HG03571 (cell line): ENCODE measurements at regions not wholly inside any gene's neighbourhood (a gene's known extent, or its start where the extent isn't known, plus 50 kb on each side); places are given as distances from the start of the nearest gene placed in this dataset.
"Not testable (repeated sequence)": the region's sequence is repeated elsewhere in the genome, so short reads cannot be mapped to it uniquely, and the experiment has no call there.

ENCODE experiments used
- ATAC-seq: cut with Tn5 transposase; IDR thresholded peaks from one replicate; pipeline ENCODE4 v1.9.1; 2021; ENCODE audit not compliant: unreplicated experiment

DNA sequence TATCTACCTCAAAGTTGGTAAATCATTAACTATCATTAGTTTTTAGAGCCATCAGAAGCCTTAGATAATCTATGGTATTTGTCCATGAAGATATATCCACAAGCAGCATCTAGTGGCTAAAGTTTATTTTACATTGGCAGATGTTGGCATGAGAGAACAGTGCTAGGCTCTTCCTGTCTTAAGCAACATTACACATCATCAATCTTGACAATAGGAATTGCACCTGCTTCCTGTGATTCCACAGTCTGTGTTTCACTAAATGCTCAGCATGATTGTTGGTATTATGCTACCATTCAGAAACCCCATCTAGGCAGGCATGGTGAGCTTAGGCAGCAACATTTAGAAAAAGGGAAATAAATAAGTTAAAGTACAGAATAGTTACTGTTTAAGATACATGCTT is 246.6 kb downstream of the SLCO4C1 start:
- no peak for ATAC-seq

DNA sequence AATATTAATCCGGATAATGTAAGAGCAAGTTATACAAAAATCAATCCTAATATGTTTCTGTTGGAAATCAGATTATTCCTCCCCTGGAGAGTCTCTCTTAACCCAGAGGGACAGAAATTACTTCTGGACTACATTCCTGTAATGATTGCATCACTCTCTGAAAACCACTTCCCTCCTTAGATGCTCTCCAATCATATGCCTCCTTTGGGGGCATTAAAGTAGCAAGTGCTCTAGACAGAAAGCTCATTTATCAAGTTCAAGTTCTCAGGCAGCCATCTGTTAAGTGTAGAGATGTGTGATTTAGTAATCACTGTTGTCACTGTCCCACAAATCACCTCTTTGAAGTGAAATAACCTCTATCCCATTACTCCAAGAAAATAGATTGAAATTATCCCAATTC is 247.1 kb downstream of the SLCO4C1 start:
- ATAC-seq = no peak

DNA sequence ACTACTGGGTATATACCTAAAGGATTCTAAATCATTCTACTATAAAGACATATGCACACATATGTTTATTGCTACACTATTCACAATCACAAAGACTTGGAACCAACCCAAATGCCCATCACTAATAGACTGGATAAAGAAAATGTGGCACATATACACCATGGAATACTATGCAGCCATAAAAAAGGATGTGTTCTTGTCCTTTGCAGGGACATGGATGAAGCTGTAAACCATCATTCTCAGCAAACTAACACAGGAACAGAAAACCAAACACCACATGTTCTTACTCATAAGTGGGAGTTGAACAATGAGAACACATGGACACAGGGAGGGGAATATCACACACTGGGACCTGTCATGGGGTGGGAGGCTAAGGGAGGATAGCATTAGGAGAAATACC is 249.0 kb downstream of the SLCO4C1 start:
- not testable (repeated sequence) for ATAC-seq

DNA sequence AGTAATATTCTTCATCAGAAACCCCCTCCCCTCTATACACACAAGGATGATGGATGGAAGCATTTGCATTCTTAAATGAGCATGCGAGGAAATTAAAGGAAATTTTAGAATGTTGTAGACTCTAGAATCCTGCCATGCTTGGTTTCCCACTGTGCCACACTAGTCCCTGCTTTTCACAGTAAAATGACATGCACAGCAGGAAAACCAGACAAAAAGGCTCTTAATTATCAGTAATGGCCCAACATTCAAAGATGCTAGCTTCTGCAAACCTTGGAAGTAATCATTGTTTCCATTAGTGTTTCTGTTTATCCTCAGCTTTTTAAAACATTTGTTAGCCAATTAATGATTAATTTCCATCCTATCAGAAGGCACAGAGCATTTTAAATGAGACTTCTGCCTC is 255.8 kb downstream of the SLCO4C1 start:
- no peak for ATAC-seq

DNA sequence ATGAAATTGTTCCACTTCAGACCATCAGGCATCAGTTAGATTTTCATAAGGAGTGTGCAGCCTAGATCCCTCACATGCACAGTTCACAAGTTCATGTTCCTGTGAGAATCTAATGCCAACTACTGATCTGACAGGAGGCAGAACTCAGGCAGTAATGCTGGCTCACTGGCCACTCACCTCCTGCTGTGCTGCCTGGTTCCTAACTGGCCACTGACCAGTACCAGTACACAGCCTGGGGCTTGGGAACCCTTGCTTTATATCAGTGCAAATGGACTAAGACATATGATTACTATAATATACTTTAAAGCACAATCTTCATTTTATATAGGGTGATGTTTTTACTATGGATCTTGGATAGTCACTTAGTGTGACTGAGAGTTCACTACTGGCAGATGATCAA is 259.2 kb downstream of the SLCO4C1 start:
- no peak for ATAC-seq

DNA sequence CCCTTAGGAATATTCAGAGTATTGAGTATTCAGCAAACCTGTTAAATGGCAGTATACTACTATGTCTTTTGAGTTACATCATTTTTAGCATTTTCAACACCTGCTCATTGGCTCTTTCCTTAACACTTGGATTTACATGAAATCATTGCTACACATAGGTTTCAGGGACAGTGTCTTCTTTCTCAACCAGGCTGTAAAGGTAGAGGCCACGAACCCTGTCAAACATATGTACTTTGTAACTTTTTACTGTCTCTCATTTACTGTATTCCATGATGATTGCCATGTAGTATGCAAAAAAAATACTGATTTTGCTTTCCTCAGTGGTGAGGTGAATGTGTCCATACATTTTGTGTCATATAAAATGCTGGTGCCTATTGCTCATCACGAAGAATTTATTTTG is 264.4 kb downstream of the SLCO4C1 start:
- no peak for ATAC-seq

DNA sequence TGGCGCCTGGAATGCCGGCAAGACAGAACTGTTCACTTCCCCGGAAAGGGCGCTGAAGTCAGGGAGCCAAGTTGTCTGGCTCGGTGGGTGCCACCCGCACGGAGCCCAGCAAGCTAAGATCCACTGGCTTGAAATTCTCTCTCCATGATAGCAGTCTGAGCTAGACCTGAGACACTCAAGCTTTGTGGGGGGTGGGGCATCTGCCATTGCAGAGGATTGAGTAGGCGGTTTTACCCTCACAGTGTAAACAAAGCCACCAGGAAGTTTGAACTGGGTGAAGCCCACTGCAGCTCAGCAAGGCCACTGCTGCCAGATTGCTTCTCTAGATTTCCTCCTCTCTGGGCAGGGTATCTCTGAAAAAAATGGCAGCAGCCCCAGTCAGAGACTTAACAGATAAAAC is 277.4 kb downstream of the SLCO4C1 start:
- no peak for ATAC-seq

DNA sequence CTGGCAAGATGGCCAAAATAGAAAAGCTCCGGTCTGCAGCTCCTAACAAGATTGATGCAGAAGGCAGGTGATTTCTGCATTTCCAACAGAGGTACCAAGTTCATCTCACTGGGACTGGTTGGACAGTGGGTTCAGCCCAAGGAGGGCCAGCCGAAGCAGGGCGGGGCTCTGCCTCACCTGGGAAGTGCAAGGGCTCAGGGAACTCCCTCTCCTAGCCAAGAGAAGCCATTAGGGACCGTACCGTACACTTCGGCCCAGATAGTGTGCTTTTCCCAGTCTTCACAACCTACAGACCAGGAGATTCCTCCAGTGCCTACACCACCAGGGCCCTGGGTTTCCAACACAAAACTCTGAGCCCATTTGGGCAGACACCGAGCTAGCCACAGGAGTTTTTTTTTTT is 277.8 kb downstream of the SLCO4C1 start:
- ATAC-seq = no peak

DNA sequence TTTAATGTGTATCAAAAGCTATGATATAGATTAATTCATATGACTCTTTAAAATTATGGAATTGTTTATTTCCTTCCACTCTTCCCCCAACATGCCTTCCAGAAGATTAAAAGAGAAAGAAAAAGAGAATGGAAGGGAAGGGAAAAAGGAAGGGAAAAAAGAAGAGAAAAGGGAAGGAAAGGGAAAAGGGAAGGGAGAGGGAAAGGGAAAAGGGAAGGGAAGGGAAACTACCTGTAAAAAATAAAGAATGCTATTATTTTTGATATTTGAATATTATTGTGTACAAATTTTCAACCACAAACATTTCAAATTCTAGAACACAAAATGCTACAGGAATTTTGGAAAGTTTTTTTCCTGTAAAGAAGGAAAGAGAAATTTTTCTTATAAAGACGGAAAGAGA is 281.7 kb downstream of the SLCO4C1 start:
- no peak for ATAC-seq

DNA sequence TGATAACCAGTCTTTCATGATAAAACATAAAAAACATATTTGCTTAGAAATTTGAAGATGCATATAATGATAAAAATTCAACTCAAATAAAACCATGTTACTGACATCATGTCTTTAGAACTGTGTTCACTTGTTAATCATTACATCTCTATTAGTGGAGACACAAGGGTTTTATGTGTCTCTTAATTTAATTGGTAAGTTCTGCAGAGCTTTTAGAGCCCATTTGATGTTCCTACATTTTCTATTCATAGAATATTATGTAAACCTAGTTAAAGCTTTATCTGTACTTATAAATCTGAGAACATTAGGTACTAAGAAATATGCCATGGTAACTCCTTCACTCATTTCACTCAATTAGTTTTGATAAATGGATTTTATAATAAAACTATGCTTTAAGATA is 285.4 kb downstream of the SLCO4C1 start:
- ATAC-seq = no peak

DNA sequence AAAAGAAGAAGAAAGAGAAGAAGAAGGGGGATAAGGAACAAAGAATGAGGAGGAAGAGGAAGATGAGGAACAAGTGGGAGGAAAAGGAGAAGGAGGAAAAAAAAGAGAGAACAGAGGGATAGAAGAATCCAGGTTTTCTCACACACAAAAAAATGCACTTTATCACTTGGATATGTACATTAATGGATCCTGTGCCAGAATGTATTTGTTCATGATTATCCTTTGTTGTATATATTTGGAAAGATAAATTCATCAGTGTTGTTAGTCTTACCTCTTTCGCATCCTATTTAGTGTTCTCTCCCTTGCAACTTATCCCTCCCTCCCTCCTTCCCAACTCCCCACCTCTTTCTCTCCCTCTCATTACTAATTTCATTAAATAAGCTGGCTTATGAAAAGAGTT is 298.8 kb downstream of the SLCO4C1 start:
- no peak for ATAC-seq

DNA sequence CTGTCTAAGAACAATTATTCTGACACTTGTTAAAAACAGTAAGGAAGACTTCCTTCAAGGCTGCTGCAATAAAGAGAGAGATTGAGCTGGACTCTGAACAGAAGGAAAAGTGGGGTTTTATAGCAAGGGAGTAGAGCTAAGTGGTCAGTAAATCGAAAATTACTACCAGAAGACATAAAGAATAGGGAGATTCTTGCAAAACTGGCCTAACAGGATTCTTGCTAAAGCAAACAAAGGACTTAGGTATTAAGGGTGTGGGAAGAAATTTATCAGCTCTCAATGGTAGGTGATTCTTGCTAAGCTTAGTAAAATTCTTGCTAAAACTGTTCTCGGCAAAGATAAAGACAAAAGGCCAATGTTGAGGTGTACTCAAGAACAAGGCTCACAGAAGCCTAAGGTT is 300.5 kb downstream of the SLCO4C1 start:
- ATAC-seq = no peak

DNA sequence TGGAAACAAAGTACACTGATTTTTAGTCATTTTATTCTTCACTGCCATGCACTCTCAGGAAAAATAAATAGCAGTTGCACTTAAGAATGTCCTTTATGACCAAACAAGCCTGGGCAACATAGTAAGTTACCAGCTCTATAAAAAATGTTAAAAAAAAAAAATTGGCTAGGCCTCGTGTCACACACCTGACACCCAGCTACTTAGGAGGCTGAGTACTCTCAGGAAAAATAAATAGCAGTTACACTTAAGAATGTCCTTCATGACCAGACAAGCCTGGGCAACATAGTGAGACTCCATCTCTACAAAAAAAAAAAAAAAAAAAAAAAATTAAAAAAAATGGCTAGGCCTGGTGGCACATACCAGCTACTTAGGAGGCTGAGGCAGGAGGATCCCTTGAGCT is 304.6 kb downstream of the SLCO4C1 start:
- no peak for ATAC-seq

DNA sequence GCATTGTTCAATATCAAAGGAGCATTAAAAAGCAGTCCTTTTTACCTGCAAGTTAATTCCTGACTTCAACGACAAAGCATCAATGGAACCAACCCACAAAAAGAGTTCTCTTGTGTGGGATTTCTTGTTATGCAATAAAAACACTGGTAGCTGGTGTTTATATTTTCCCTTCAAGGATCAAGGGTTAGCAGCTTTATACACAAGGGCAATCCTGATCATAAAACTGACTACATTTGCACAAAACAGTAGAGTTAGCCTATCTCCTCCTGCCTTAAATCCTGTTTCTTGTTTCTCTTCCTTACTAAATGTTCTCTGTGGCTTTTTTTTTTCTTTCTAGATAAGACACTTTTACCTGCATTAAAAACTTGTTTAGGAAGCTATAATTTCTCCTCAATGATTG is 306.4 kb downstream of the SLCO4C1 start:
- ATAC-seq = no peak

DNA sequence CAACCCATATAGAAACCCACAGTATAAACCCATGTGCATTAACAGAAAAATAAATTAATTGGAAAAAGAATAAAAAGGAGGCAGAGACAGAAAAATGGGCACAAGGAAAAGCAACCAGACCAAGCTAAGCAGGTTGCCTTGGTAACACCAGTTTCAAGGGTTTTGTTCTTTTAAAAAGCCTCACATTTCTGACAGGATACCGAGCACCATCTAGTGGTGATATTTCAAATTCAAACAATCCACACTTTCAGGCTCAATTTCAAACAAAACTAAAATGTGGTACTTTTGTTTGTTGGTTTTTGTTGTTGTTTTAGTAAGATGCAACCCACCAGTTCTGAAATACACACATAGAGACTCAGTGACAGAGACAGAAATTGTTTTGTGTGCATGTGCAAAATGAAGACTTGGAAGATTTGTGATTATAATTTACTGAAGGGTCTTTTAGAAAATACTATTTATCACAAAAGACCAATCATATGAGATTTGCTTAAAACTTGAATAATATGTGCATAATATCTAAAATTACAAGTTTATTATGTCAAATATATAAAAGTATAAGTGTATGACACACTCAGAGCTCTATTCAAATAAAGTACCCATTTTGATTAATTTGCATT is 318.2 kb downstream of the SLCO4C1 start:
- ATAC-seq = no peak

DNA sequence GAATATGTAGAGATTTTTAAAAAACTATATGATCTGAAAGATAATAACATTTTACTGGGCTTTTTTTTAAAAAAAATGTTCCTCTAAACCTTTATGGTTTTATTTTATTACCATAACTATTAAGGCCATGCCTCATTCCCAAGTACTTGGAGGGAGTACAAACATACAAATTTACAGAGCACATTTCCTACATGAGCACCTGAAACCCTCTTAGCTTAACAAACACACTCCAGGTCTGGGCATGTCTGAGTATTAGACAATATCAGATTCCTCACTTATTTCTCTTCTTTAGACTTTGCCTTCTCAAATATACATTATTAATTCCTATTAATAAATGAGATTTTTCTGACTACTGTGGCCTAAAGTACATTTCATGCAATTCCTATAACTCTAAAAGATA is 319.2 kb downstream of the SLCO4C1 start:
- no peak for ATAC-seq

DNA sequence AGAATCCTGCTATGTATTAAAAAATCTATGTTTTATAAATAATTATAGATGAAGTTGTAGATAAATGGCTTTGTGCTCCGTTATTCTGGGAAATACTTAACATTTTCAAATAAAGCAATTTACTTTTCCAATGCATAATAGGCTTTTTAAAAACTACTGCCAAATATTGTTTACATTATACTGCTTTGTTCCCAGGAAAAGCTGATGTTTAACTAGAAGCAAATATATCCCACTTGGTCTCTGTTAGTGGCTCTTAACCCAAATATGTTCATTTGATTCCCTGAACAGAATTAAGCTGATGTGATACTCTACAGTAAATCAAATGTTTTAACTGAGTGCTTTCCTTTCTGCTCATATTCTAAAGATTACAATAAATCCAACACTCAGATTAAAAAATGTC is 326.3 kb downstream of the SLCO4C1 start:
- ATAC-seq = no peak

DNA sequence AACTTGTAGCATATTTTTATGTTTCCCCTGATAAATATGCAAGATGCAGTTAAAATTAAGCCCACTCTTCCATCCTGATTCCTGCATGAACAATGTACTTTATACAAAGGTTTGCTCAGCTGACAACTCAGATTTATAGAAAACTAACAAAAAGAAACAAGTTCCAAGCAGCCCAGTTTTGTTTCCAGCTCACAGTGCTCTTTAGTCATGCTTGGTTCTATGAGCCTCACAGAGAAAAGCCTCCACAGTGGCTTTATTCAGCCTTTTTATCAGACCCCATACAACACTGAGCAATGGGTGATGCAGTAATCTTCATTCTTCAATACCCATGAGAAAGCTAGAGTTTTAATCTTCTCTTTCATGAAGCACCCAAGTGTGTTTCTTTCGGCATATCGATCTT is 329.6 kb downstream of the SLCO4C1 start:
- no peak for ATAC-seq

DNA sequence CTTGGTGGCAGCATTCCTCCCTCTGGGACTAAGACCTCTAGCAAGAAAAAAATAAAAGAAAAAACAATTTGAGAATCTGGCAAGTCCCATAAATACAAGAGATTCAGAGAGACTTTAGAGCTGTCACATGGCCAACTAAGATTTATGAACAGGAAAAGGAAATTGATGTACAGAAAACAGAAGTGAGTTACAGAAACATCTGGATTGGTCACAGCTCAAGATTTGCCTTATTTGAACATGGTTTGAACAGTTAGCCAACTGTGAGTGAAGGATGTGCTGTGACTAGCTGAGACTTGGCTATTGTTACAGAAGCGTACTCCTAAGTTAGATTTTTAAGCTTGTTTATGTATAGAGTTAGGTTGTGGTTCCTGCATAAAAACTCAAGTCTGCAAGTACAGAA is 340.2 kb downstream of the SLCO4C1 start:
- no peak for ATAC-seq

DNA sequence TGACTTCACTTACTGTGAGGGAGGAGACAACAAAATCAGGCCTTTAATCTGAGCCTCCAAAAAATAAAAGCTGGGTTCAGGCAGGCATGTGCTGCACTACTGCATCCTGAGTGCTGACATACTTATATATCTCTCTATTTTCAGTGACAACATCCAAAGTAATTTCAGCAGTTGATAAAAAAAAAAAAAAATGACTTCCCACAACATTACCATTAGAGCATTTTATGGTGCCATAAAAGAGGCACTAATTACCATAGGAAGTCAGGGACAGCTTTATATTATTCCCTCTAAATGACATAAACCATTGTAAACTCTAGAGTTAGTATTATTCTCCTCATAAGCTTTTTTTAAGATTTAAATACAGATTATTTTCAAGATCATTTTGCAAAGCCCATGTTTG is 346.1 kb downstream of the SLCO4C1 start:
- ATAC-seq = no peak

DNA sequence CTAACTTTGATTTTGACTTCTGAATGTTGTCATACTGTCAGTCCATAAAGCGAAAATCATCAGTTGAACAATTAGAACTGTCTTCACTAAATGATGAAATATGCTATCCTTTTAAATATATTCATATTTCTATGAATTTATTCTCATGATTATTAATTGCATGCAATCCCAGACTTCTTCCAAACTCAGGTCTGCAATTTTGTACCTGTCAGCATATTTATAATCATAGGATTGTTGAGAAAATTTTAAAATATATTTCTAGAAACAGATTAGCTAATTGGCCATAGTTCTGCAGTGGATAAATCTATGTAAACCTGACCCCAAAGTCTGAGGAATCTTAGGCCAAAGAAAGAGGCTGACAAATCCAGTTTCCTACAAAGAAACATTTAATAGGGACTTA is 347.5 kb downstream of the SLCO4C1 start:
- no peak for ATAC-seq

DNA sequence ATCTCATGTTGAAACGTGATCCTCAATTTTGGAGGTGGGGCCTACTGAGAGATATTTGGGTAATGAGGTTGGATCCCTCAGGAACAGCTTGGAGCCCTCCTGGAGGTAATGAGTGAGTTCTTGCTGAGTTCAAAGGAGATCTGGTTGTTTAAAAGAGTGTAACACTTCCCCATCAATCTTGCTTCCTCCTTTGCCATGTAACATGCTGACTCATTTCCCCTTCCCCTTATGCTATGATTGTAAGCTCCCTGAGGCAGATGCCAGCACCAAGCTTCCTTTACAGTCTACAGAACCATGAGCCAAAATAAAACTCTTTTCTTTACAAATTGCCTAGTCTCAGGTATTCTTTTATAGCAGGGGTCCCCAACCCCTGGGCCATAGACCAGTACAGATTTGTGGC is 352.3 kb downstream of the SLCO4C1 start:
- ATAC-seq = no peak

DNA sequence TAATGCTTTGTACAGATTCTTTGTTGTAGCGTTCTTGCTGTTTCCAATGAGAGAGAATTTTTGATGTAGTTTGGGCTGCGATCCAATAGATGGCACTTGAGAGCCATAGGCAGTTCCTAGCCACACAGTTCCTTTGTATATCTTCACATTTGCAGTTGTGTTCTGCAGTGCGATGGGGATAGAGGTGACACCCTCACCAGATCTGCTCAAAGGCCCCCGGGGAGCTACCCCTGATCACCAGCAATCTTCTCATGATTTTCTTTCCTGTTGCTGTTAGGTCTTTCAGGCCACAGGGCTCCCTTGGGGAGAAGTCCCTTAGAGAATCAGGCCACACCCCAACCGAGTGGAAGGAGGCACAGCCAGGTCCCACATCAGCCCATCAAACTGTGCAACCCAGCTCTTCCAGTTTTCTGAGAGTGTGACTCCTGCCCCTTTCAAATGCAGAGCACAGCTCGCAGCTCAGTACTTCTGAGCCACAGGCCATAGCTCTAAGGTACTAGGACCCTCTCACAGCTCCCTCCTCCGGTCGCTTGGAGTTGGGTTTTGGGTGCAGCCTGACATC is 353.7 kb downstream of the SLCO4C1 start:
- ATAC-seq = no peak
